Activated CD4-positive, alpha-beta T cell treated with anti-CD3 and anti-CD28 coated beads, Interleukin-2, amount 50 U/mL, for 1 hour (primary cell): ENCODE measurements at regions not wholly inside any gene's neighbourhood (a gene's known extent, or its start where the extent isn't known, plus 50 kb on each side); places are given as distances from the start of the nearest gene placed in this dataset.
A peak's percentile ranks its signal among the peaks of the same experiment; 100 is the strongest.

Source experiments
- DNase-seq: peaks from one replicate; pipeline ENCODE4 v3.0.0-alpha.2; 2020

- no peak for DNase-seq
These were observed 105.5 kb upstream of the BACH2 start for GRCh38 chr6:90401933-90402830.

- no peak for DNase-seq
These were observed 103.3 kb upstream of the BACH2 start for GRCh38 chr6:90399970-90400369.

DNA sequence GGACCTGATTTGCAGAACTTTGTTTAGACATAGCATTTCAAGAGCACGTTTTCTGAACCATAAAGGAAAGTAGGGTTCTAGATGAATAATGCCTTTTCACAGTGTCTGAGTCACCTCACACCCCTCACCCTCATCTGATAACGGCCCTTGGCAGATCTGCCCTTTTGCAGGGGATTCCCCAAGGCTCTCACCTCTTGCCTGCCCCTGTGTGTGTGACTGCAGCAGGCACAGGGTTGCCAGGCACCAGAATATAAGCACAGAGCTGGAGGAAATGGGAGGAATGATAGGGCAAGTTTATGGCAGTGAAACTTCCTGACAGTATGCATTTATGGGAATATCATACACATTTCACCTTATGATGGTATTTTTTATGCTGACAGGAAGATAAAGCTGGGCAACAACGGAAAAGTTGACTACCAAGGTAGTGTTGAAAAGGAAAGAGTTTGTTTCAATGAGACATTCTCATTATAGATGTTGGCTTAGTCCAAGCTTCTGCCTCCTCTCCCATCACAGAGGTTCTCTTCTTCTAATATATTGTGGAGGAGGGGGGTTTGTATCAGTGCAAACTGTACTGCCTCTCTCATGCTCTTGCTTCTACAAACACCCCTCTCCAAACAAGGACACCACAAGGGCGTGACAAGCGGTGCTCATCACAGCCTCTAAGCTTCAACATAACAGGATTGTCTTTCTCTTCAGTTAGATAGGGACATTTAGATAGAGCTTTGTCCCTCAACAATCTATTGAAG is 101.5 kb upstream of the BACH2 start:
- peak; percentile 69 for DNase-seq

DNA sequence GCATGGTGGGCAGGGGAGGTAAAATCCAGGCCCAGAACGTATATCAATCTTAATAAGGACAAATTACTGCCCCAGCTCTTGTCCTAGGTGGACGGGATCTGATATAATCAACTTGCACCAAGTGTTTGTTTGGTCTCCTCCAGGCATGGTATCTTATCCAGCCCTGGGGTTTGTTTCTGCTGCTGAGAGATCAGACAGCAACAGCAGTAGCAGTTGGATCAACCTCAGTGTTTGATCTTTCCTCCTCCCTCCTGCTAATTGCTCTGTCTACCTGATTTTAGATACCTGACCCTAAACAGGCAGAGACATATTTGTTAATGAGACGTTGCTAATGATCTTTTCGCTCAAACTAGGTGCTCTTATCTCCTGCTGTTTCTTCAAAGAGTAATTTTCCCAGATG is 100.4 kb upstream of the BACH2 start:
- no peak for DNase-seq

- peak; percentile 67 for DNase-seq
These were observed 96.7 kb upstream of the BACH2 start for GRCh38 chr6:90393232-90393884.

DNA sequence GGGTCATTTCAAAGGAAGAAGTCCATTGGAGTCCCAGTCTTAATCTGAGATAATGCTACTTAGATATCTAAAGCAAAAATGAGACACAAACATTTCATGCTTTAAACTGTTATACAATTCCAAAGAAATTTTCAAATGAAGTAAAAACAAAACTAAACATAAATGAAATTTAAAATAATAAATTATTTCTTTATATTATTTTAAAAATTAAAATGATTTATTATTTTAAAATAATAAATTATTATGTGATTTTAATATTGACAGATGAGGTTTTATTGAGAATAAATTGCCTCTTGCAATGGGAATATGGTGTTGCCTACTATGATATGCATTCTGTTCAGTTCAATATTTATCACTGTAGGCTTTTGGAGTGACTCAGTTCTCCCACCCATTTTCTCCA is 93.7 kb upstream of the BACH2 start:
- no peak for DNase-seq

GRCh38 chr6:90388395-90388794 is 91.8 kb upstream of the BACH2 start:
- DNase-seq: no peak

DNA sequence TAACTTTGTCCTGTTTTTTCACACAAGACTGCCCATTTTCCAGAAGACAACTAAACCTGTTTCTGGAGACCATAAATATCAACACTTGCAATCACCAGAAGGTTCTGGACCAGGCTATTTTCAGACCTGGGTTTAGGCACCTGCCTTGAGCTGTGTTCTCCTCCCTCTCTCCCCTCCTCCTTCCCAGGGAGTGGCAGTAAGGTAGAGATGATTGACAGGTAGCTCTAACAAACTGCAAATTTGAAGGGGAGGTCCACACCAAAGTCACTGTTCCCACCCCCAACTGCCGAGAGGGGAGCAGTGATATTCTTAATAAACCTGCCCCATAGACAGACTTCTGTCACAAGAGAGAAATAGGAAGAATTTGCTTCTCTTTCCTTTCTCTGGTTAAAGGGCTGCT is 91.2 kb upstream of the BACH2 start:
- DNase-seq: no peak

- DNase-seq: no peak
These were observed 90.7 kb upstream of the BACH2 start for GRCh38 chr6:90387383-90387775.

DNA sequence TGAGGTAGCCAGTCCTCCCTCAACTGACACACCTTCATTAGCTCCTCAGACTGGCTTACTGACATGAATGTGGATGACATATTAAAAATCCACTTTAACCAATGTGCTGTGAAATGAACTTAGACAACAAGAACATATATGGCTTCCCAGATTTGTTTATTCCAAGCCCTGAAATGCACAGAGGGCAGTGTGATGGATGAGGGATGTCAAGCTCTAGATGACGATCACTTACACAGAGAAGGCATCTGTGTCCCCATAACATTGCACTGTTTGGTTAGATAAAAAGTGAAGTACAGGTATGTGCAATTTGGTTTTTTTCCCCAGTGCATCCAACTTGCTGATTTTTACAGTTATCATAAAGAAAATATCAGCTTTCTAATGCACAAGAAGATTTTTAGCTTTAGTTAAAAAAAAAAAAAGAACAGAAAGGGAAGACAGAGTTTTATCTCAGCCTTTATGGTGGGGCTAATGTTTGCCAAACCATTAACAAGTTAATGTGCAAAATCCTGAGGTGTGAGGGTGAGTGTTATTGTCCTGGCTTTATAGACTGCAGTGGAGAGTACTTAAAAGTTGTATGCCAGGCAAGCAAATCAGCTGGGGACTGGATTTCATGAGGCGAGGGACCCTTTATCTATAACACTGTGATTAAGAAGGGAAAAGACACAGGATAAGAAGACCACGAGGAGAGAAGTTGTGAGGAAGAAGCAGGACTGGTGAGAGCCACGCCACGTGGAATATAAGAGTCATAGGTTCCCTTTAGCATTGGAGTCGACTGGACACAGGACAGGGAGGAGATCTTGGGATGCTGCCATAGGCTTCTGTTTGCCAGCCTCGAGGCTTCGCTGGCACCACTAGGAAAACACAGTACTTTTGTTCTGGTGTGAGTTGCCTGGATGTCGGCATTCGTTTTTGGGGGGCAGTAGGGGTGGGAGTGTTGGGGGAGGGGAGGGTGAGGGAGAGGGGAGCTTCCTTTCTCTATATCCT is 90.0 kb upstream of the BACH2 start:
- no peak for DNase-seq

- no peak for DNase-seq
These were observed 89.2 kb upstream of the BACH2 start for GRCh38 chr6:90385759-90386313.

DNA sequence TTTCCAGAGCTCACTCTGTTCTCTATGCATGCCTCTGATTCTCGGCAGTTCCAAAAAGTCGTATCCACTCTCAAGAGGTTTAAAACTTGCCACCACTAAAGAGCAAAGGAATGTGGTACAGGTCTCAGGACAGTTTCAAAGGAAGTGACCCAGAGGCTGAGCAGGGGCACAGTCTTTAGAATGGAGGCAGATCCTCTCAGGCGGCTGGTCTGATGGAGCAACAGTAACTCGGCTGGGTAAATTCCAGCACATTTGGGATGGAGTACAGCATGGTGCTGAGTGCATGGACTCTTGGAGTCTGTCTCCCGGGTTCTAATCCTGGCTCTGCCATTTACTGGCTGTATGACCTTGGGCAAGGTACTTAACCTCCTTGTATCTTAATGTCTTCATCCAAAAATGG is 88.1 kb upstream of the BACH2 start:
- no peak for DNase-seq

DNA sequence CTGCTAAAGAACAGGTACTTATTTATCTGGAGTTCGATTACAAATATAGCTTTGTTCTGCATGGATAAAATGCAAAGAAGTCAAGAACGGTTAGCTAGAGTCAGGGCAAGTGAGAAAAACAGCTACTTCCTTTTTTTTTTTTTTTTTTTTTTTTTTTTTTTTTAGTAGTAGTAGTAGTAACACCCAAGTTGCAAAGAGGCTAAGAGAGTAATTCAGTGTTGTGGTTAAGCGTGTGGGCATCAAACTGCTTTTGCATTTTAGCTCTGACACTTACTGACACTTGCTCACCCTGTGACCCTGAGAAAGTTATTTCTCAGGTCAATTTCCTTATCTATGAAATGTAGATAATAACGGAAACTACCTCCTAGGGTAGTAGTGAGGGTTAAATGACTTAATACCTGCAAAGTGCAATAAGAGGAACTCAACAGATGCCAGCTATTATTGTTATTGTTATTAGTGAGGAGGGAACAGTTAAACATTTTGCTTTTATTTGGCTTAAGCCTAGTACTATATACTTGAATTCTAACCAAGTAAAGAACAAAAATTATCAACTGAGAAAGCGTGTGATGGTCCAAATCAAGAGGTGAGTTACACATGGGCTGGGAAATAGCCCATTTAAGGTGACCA is 86.7 kb upstream of the BACH2 start:
- no peak for DNase-seq

DNA sequence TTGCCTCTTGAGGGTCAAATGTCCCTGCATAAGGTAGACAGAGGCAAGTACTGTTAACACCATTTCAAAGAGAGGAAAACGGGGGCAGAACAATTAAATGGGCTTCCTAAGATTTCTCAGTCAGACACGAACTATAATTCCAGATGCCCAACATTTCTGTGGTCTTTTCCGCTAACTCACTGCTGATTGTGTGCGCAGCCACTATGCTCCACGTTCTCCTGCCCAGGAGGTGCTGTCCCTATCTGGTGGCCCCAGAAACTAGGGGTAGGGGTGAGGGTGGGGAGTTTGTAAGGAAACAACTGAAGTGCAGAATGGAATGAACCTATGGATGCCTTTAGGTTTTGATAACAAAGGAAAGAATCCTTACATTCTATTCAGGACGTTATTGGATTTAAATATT is 86.1 kb upstream of the BACH2 start:
- DNase-seq: no peak

- DNase-seq: no peak
These were observed 79.2 kb upstream of the BACH2 start for GRCh38 chr6:90375681-90376439.

DNA sequence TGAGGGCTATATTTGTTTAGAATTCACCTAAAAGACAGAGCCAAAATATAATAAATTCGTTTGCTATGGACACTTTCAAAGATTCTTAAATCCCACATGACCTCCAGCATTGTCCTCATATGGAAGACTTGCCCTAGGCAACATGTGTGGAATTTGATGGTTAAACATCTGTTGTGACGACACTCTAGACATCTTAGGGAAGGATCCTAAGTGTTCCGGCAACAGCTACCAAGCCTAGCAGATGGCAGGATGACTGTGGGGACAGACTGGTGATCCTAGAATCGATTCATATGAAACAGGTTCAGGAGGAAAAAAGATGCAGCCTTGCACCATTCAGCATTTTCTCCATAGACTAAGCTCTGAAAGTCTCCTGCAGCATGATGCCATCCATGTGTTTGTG is 77.6 kb upstream of the BACH2 start:
- DNase-seq: no peak

- DNase-seq: no peak
These were observed 76.2 kb upstream of the BACH2 start for GRCh38 chr6:90372885-90373284.

DNA sequence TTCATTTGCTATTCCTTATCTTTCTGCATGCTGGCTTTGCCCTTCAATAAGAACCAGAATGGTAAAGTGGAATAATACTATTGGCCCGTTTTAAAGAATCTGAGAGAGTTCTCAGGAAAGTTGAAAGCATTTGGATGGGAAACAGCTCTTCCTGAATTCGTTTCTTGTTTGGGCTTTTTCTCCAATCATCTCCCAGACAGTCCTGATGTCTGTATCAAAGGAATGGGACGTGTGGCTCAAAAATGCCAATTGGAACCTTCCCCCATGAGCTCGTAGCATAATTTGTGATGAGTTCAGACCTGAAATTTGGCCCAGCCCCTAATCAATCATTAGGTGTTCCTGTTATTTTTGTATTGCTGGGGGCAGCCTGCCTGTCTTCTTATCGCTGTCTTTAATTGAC is 75.8 kb upstream of the BACH2 start:
- DNase-seq: no peak

- DNase-seq: no peak
These were observed 73.9 kb upstream of the BACH2 start for GRCh38 chr6:90370493-90370959.

DNA sequence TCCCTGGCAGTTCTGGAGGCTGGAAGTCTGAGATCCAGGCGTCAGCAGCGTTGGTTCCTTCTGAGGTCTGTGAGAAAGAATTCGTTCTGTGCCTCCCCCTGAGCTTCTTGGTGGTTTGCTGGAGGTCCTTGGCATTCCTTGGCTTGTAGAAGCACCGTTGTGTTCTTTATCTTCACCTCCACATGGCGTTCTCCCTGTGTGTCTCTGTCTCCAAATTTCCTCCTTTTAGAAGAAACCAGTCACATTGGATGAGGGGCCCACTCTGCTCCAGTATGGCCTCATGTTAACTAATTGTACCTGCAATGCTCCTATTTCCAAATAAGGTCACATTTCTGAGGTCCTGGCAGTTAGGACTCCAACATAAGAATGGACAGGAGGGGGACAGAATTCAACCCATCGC is 73.0 kb upstream of the BACH2 start:
- no peak for DNase-seq

DNA sequence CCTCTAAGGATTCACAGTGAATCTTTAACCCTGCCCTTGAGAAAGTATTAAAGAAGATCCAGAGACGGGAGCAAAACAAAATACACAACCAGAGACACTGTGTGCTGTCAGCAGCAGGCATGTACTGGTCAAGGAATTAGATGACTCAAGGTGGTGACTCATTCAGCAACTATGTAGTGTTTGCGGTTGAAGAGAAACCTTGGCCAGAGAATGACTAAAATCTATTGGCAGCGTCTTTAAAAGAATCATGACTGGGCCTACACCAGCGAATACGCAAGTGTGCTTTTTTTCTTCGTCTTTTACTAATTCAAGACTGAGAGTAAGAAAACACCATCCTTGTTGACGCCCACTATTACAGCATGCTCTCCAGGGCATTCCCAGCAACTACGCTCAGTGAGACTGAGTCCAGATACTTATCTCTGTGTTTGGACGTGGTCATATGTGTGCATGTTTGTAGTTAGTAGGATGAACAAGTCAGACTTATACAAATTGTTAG is 72.4 kb upstream of the BACH2 start:
- no peak for DNase-seq
